Endothelial cell of umbilical vein (primary cell): ENCODE measurements at regions not wholly inside any gene's neighbourhood (a gene's known extent, or its start where the extent isn't known, plus 50 kb on each side); places are given as distances from the start of the nearest gene placed in this dataset.

ENCODE experiments used
- BruUV-seq: library from RNA; stranded (reverse); fragments of 400-500 nt; replicated peaks from 2 replicates; lab custom pipeline; 2021; lab: Mats Ljungman, UMichigan
- CTCF ChIA-PET: fragments of 300-600, 350-600 bp; sonication (Branson Sonifier 250); formaldehyde crosslinking; loops from one replicate; lab custom pipeline; 2021; ENCODE audit warnings: antibody characterized with exemption, inconsistent platforms; lab: Charles Lee
- POLR2A ChIA-PET: fragments of 300-600, 350-600 bp; sonication (Branson Sonifier 250); formaldehyde crosslinking; loops from one replicate; lab custom pipeline; 2021; ENCODE audit warnings: antibody characterized with exemption, inconsistent platforms; lab: Charles Lee
- DNase-seq: peaks from one replicate; pipeline ENCODE4 v3.0.0-alpha.2; 2011; ENCODE audit warnings: low read depth, low spot score
- FAIRE-seq: peaks from 2 replicates; lab custom pipeline; 2011; peaks lifted over from hg19 to GRCh38; lab: Jason Lieb, UNC
- H2AFZ ChIP-seq: 2 replicates; pipeline ENCODE4 v1.6.0; 2012; ENCODE audit warnings: low read depth, low read length, control low read depth, inconsistent platforms
- H3K27ac ChIP-seq: 2 replicates; pipeline ENCODE4 v1.5.1; 2011; ENCODE audit warnings: low read depth, mild to moderate bottlenecking, control low read depth, low read length, moderate library complexity; ENCODE audit not compliant: insufficient read depth
- H3K27me3 ChIP-seq, 2 experiments: 2 replicates each; pipeline versions ENCODE4 v1.6.0 to v1.6.1; 2011; ENCODE audit warnings: low read length in 2 of 2, mixed read lengths in 1 of 2; ENCODE audit not compliant: control insufficient read depth in 2 of 2, insufficient read depth in 2 of 2
- H3K36me3 ChIP-seq, 2 experiments: 2 replicates in 1 of 2; 3 replicates in 1 of 2; pipeline ENCODE4 v1.5.1; 2011; ENCODE audit warnings: low read length in 2 of 2, mild to moderate bottlenecking in 1 of 2, moderate library complexity in 1 of 2; ENCODE audit not compliant: control insufficient read depth in 2 of 2, insufficient read depth in 2 of 2; ENCODE audit errors: extremely low read depth in 1 of 2
- H3K4me1 ChIP-seq: 3 replicates; pipeline ENCODE4 v1.5.1; 2011; ENCODE audit warnings: mild to moderate bottlenecking, low read length; ENCODE audit not compliant: control insufficient read depth, insufficient read depth; ENCODE audit errors: extremely low read depth
- H3K4me2 ChIP-seq: 2 replicates; pipeline ENCODE4 v1.6.1; 2011; ENCODE audit warnings: low read length, control low read depth, mixed read lengths; ENCODE audit not compliant: insufficient read depth
- H3K4me3 ChIP-seq, 3 experiments: fragments of 200-600 bp in 1 of 3; sonication (generic), shearing (Covaris generic) in 1 of 3; replicated peaks in 1 of 3; 2 replicates each; pipeline ENCODE4 v1.5.1; 2011 to 2016; ENCODE audit warnings: control low read depth in 3 of 3, low read length in 3 of 3, mild to moderate bottlenecking in 2 of 3, inconsistent platforms in 1 of 3, low read depth in 1 of 3, moderate library complexity in 1 of 3; ENCODE audit not compliant: insufficient read depth in 1 of 3
- H3K79me2 ChIP-seq: 2 replicates; pipeline ENCODE4 v1.6.0; 2012; ENCODE audit warnings: low read length, inconsistent platforms; ENCODE audit not compliant: control insufficient read depth, insufficient read depth
- H3K9ac ChIP-seq: replicated peaks from 2 replicates; pipeline ENCODE3; 2011; ENCODE audit warnings: low read length, control low read depth; ENCODE audit not compliant: insufficient read depth; ENCODE audit errors: extremely low read depth
- H3K9me1 ChIP-seq: replicated peaks from 3 replicates; pipeline ENCODE4 v1.6.0; 2011; ENCODE audit warnings: mild to moderate bottlenecking, low read length; ENCODE audit not compliant: control insufficient read depth, insufficient read depth; ENCODE audit errors: extremely low read depth
- H3K9me3 ChIP-seq: replicated peaks from 2 replicates; pipeline ENCODE4 v1.5.1; 2012; ENCODE audit warnings: low read length, inconsistent platforms; ENCODE audit not compliant: control insufficient read depth, insufficient read depth
- H4K20me1 ChIP-seq: replicated peaks from 2 replicates; pipeline ENCODE3; 2011; ENCODE audit warnings: mild to moderate bottlenecking, low read length; ENCODE audit not compliant: control insufficient read depth, insufficient read depth; ENCODE audit errors: extremely low read depth
- CTCF ChIP-seq, 2 donors: IDR thresholded peaks; 1 replicate in 1 of 2; 2 replicates in 1 of 2; pipeline ENCODE4 v1.5.1; 2011; ENCODE audit warnings: low read length in 2 of 2, mild to moderate bottlenecking in 2 of 2, moderate library complexity in 2 of 2, control low read depth in 1 of 2, inconsistent platforms in 1 of 2, low read depth in 1 of 2; ENCODE audit not compliant: insufficient read depth in 1 of 2; ENCODE audit errors: extremely low read depth in 1 of 2
- EZH2 ChIP-seq: IDR thresholded peaks from 2 replicates; pipeline ENCODE4 v1.6.1; 2012; ENCODE audit warnings: borderline replicate concordance, low read depth, mild to moderate bottlenecking, moderate library complexity, low read length, inconsistent platforms; ENCODE audit not compliant: severe bottlenecking
- FOS ChIP-seq: IDR thresholded peaks from 2 replicates; pipeline ENCODE4 v1.6.1; 2011; ENCODE audit warnings: mild to moderate bottlenecking, low read length, moderate library complexity, borderline replicate concordance; ENCODE audit not compliant: insufficient read depth
- GATA2 ChIP-seq: IDR thresholded peaks from 2 replicates; pipeline ENCODE4 v1.7.0; 2011; ENCODE audit warnings: low read depth, mild to moderate bottlenecking, moderate library complexity, mixed read lengths, low read length; ENCODE audit not compliant: insufficient read length, insufficient read depth
- JUN ChIP-seq: IDR thresholded peaks from 2 replicates; pipeline ENCODE4 v1.6.1; 2011; ENCODE audit warnings: borderline replicate concordance, low read depth; ENCODE audit not compliant: insufficient read length, insufficient read depth
- MAX ChIP-seq: IDR thresholded peaks from 2 replicates; pipeline ENCODE4 v1.6.1; 2011; ENCODE audit not compliant: insufficient read depth, insufficient read length
- MYC ChIP-seq: IDR thresholded peaks from one replicate; pipeline ENCODE4 v1.6.1; 2011; ENCODE audit warnings: mild to moderate bottlenecking, low read depth, low read length
- POLR2A ChIP-seq: IDR thresholded peaks from 2 replicates; pipeline ENCODE4 v1.6.1; 2012; ENCODE audit warnings: low read depth, mild to moderate bottlenecking, control low read depth, low read length
- POLR2AphosphoS5 ChIP-seq: IDR thresholded peaks from 2 replicates; pipeline ENCODE4 v1.6.1; 2012; ENCODE audit warnings: low read depth, mild to moderate bottlenecking, control low read depth, low read length, moderate library complexity; ENCODE audit not compliant: insufficient read depth
- dilution Hi-C: fragments of 300-500 bp; cut with MboI; formaldehyde crosslinking; loops from one replicate; pipeline ENCODE4 v1.15.0; 2019; ENCODE audit warnings: low sequenced_read_pairs; ENCODE audit not compliant: extremely low pct_ligation_motif_present
- intact Hi-C: fragments of 100-400 bp; cut with micrococcal nuclease; formaldehyde crosslinking; loops from one replicate; pipeline ENCODE4 v1.10.0; 2022

- intact Hi-C loops = no loop called here
These were observed 117.7 kb downstream of the SMIM20 start for GRCh38 chr4:26031704-26032103.

More at GRCh38 chr4:26031704-26032103, 117.7 kb downstream of the SMIM20 start:
- no peaks in the 10 kb centered on the region for H3K9me1 ChIP-seq
- ChIA-PET CTCF (no interaction called here), POLR2A (no interaction called here)
- no peak overlapping the region for H3K4me3 ChIP-seq
- no peaks in the 10 kb centered on the region for H4K20me1 ChIP-seq
- H3K36me3 ChIP-seq = no peaks in the 10 kb centered on the region
- no peak overlapping the region for H3K27ac ChIP-seq
- H3K27me3 ChIP-seq = peaks cover 4 to 7% of the 10 kb centered on the region in 2 experiments
- no peak overlapping the region for H3K9ac ChIP-seq
- DNase-seq (no peak), FAIRE-seq (no peak)
- no TSS peak for BruUV-seq
- H3K4me2 ChIP-seq = no peak overlapping the region
- no peaks in the 10 kb centered on the region for H3K4me1 ChIP-seq
- dilution Hi-C loops = no loop called here
- no peak overlapping the region for H2AFZ ChIP-seq
- TF ChIP-seq GATA2 = no peak
- no peak for TF ChIP-seq MAX
- TF ChIP-seq POLR2A = no peak
- no peak for TF ChIP-seq MYC
- no peak for TF ChIP-seq EZH2
- TF ChIP-seq FOS = no peak
- no peak for TF ChIP-seq POLR2AphosphoS5
- TF ChIP-seq CTCF (IDR thresholded peaks at IDR 0.05; ENCODE audit: extremely low read depth in 1 of 2, insufficient read depth in 1 of 2, low read depth in 1 of 2, low read length in 2 of 2) = no peak
- no peak for TF ChIP-seq JUN
- H3K79me2 ChIP-seq = no peaks in the 10 kb centered on the region
- H3K9me3 ChIP-seq = no peaks in the 10 kb centered on the region
